ENCODE measurements at regions not wholly inside any gene's neighbourhood (a gene's known extent, or its start where the extent isn't known, plus 50 kb on each side); places are given as distances from the start of the nearest gene placed in this dataset.
"Not testable (repeated sequence)": the region's sequence is repeated elsewhere in the genome, so short reads cannot be mapped to it uniquely, and the experiment has no call there.

DNA sequence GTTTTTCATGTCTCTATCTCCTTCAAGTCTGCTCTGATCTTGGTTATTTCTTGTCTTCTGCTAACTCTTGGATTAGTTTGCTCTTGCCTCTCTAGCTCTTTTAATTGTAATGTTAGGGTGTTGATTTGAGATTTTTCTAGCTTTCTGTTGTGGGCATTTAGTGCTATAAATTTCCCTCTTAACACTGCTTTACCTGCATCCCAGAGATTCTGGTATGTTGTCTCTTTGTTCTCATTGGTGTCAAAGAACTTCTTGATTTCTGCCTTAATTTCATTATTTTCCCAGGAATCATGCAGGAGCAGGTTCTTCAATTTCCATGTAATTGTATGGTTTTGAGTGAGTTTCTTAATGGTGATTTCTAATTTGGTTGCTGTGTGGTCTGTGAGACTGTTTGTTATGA is 128.5 kb upstream of the ZNF267 start:
- not testable (repeated sequence) for DNase-seq (ENCODE audit: low spot score)

DNA sequence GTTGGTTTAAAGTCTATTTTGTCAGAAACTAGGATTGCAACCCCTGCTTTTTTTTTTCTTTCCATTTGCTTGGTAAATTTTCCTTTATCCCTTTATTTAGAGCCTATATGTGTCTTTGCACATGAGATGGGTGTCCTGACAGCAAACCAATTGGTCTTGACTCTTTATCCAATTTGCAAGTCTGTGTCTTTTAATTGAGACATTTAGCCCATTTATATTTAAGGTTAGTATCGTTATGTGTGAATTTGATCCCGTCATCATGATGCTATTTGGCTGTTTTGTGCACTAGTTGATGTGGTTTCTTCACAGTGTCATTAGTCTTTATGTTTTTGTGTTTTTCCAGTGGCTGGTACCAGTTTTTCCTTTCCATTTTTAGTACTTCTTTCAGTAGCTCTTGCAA is 127.7 kb upstream of the ZNF267 start:
- DNase-seq (ENCODE audit: low spot score) = no peak

DNA sequence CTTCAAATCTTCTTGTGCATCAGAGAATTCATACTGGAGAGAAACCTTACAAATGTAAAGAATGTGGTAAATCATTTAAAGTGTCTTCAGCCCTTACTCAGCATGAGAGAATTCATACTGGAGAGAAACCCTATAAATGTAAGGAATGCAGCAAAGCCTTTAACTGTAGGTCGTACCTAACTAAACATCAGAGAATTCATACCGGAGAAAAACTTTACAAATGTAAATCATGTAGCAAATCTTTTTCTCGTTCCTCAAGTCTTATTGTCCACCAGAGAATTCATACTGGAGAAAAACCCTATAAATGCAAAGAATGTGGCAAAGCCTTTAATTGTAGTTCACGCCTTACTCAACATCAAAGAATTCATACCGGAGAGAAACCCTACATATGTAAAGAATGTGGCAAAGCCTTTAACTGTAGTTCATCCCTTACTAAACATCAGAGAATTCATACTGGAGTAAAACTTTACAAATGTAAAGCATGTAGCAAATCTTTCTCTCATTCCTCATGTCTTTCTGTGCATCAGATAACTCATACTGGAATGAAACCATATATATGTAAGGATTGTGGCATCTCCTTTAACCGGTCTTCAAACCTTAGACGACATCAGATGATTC is 118.5 kb upstream of the ZNF267 start:
- DNase-seq (ENCODE audit: low spot score) = no peak

GRCh38 chr16:31764103-31764502 is 109.5 kb upstream of the ZNF267 start:
- no peak for DNase-seq (ENCODE audit: low spot score)

DNA sequence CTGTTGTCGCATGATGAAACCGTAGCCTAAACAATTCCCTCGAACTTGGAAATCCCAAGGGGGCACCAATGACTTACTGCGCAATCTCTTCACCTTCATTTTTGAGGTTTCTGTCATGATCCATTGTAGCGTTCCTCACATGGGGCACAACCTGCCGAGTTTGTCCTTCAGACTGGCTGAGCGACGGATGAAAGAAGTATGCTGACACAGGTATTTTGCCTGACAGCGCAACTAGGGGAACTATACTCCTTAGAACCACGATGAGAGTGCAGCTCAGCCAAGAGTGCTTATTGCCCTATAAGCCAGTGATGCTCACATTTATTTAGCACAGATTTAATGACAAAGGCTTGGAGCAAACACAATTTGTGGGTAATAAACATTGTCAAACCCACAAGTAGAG is 106.3 kb upstream of the ZNF267 start:
- no peak for DNase-seq (ENCODE audit: low spot score)

GRCh38 chr16:31780342-31780741 is 93.3 kb upstream of the ZNF267 start:
- DNase-seq (ENCODE audit: low spot score) = no peak

DNA sequence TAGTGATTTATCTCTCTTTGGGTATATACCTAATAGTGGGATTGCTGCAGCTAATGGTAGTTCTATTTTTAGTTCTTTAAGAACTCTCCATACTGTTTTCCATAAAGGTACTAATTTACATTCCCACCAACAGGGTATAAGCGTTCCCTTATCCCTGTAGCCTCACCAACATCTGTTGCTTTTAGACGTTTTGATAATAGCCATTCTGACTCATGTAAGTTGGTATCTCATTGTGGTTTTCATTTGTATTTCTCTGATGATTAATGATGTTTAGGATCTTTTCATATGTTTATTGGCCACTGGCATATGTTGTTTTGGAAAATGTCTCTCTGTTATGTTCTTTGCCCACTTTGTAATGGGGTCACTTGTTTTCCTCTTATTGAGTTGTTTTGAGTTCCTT is 88.5 kb upstream of the ZNF267 start:
- DNase-seq (ENCODE audit: low spot score) = no peak

GRCh38 chr16:31807086-31807485 is 66.5 kb upstream of the ZNF267 start:
- no peak for DNase-seq (ENCODE audit: low spot score)

DNA sequence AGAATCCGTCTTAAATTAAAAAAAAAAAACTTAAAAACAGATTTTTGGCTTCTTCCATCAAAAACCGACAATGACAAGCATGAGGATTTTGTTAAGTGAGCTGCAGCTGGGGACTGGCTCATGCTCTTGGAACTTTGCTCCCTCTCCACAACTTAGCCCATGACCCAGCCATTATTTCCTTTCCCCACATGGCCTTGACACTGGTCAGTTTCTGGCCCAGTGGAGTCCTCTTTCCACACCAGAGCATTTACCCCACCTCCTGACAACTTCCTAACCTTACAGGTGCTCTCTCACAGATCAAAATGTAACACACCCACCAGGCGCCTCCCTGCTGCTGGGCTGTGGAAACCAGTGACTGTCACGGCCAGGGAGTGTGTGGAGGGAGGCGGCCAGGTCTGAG is 62.7 kb upstream of the ZNF267 start:
- no peak for DNase-seq (ENCODE audit: low spot score)

DNA sequence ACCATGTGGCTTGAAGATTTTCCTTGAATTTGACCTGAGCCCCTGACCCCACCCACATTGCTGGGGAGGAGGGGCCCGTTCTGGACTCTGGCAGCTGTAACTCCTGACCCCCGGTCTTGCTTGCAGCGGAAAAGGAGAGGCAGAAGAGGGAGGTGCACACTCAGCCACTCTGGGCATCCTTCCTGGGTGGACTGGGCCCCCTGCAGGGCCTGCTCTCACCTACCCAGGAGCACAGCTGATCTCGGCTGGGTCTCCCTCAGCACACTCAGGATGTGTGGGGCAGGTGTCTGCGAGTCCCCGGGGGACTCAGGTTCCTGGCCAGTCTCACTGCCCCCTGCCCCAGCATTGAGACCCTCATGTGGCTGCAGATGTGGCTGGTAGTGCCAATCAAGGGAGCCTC is 57.5 kb upstream of the ZNF267 start:
- DNase-seq (ENCODE audit: low spot score) = not testable (repeated sequence)

- no peak for DNase-seq (ENCODE audit: low spot score)
These were observed 54.2 kb upstream of the ZNF267 start for GRCh38 chr16:31819386-31819785.

DNA sequence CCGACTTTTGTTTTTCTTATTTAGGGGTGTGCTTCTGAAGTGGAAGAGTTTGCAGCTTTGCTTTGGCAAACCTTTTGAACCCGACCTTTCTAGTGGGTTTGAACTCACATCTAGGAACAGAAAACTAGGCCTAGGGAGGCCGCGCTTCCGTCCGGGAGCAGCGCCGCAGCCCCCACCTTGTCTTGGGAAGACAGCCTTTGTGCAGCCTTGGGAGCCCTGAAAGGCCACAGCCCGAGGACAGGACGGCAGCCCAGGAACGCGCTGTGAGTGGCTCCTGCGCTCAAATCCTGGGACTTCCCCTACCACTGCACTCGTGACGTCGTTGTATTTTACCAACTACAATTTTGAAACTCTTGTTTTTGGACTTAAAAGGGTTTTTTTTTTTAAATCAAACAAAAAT is 53.7 kb upstream of the ZNF267 start:
- no peak for DNase-seq (ENCODE audit: low spot score)
